ENCODE measurements at regions not wholly inside any gene's neighbourhood (a gene's known extent, or its start where the extent isn't known, plus 50 kb on each side); places are given as distances from the start of the nearest gene placed in this dataset.

DNA sequence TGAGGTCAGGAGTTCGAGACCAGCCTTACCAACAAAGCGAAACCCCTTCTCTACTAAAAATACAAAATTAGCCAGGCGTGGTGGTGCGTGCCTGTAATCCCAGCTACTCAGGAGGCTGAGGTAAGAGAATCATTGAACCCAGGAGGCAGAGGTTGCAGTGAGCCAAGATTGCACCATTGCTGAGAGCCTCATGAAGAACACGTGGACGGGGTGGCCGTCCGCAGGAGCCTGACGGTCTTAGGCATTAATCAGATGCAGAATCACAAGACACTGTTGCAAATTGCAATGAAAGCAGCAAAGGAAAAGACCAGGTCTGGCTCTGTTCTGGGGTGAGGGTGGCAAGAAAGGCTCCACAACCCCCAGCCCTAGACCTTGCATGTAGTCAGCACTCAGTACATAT is 104.0 kb upstream of the SLC66A3 start:
- H3K4me2 ChIP-seq (ENCODE audit: low read length), result no peak overlapping the region
- no peak overlapping the region for H3K9ac ChIP-seq (ENCODE audit: low read depth, low read length)
- no peaks in the 10 kb centered on the region for H3K9me3 ChIP-seq (replicated peaks; ENCODE audit: low read length)
- H3K27me3 ChIP-seq (ENCODE audit: control insufficient read depth, insufficient read depth, low read length), result peaks cover 48% of the 10 kb centered on the region
- no peak overlapping the region for H3K4me3 ChIP-seq (ENCODE audit: low read length)
- H3K36me3 ChIP-seq (ENCODE audit: insufficient read depth, low read length), result no peaks in the 10 kb centered on the region
- no peaks in the 10 kb centered on the region for H3K4me1 ChIP-seq (ENCODE audit: control insufficient read depth, insufficient read depth, low read length)

DNA sequence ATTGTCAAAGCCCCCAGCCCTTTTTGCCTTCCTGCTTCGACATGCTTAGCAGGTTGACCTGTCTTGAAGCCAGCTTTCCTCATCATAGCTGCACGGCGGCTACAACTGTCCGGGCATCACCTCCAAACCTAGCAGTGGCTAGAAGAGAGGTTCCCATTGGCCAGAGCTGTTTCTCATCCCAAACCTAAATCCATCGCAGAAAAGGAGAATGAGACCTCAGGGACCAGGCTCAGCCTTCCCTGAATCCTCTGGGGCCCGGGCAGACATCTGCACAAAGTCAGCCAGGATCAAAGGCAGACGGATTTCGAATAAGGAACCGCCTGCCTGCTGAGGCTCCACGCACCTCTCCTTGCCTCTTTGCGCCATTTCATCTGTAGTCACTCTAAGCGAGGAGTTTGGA is 101.7 kb upstream of the SLC66A3 start:
- H3K4me2 ChIP-seq (ENCODE audit: low read length), result no peak overlapping the region
- no peak overlapping the region for H3K4me3 ChIP-seq (ENCODE audit: low read length)
- H3K36me3 ChIP-seq (ENCODE audit: insufficient read depth, low read length), result no peaks in the 10 kb centered on the region

DNA sequence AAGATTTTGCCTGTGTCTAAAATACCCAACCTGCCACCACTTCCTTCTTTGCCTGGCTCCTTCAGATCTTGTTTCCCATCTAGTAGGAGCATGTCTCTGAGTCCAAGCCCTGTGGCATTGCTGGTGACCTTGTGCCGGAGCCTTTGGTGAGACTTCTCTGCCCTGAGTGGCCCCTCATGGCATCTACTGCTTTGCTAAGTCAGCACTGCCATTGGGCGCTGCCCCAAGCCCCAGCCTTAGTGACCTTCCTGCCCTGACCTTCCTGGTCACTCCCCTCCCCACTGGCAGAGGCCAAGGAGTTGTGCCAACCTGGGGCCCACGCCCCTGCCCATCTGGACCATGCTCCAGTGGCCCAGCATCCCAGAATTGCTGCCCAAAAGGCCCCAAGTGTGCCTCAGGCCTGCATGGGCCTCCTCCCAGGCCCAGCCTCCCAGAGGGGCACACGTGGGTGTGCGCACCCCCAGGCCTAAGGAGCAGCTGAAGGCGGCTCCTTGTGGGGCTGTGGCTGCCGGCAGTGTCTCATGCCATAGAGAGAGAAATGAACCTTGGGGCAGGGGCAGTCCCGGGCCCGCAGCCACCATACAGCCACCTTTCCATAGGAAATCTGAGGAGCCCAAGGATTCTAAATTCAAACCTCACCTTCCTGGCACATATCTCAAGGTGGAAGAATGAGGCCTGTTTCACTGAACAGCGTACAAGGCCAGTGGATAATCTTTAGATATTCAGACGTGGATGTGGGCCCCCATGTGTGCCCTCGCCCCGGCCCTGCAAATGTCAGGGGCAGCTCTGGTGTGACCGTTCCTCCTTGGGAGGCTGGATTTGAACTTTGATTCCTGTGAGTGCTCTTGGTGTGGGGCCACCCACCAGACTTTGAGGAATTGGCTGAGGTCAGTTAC is 100.2 kb upstream of the SLC66A3 start:
- Histone ChIP-seq H3K9ac (ENCODE audit: low read depth, low read length) (no peak overlapping the region), H3K9me3 (replicated peaks; ENCODE audit: low read length) (no peaks in the 10 kb centered on the region), H3K4me2 (ENCODE audit: low read length) (no peak overlapping the region), H3K27me3 (ENCODE audit: control insufficient read depth, insufficient read depth, low read length) (peaks cover 67% of the 10 kb centered on the region), H3K36me3 (ENCODE audit: insufficient read depth, low read length) (no peaks in the 10 kb centered on the region), H3K4me3 (ENCODE audit: low read length) (no peak overlapping the region), H3K4me1 (ENCODE audit: control insufficient read depth, insufficient read depth, low read length) (no peaks in the 10 kb centered on the region)

More for the DNA sequence above, 101.7 kb upstream of the SLC66A3 start:
- Histone ChIP-seq H3K9me3 (replicated peaks; ENCODE audit: low read length) (no peaks in the 10 kb centered on the region), H3K27me3 (ENCODE audit: control insufficient read depth, insufficient read depth, low read length) (peaks cover 59% of the 10 kb centered on the region), H3K4me1 (ENCODE audit: control insufficient read depth, insufficient read depth, low read length) (no peaks in the 10 kb centered on the region), H3K9ac (ENCODE audit: low read depth, low read length) (no peak overlapping the region)

DNA sequence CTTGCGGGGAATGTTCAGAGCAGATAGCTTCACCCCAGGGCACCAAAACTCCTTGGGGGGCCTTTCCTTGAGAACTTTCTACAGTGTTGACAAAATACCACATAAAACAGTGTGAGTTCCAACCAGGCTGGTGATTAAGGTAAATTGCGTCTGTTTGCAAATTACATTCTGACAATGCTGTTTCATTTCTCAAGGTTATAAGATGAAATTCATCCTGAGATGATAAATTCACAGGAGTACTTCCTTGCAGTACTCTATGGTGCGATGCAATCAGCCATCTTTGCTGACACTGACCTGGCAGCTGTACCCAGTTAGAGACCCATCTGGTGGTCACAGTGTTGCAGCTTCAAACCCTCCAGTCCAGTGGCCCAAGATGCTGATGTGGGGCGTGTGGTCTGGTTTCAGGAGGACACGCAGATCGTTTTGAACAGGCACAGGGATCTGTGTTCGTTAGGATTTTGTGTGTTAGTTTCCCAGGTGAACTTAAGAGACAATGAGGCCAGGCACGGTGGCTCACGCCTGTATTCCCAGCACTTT is 99.5 kb upstream of the SLC66A3 start:
- Histone ChIP-seq H3K4me1 (ENCODE audit: control insufficient read depth, insufficient read depth, low read length) (no peaks in the 10 kb centered on the region), H3K36me3 (ENCODE audit: insufficient read depth, low read length) (no peaks in the 10 kb centered on the region), H3K9ac (ENCODE audit: low read depth, low read length) (no peak overlapping the region), H3K4me3 (ENCODE audit: low read length) (no peak overlapping the region), H3K4me2 (ENCODE audit: low read length) (no peak overlapping the region), H3K27me3 (ENCODE audit: control insufficient read depth, insufficient read depth, low read length) (peaks cover 65% of the 10 kb centered on the region), H3K9me3 (replicated peaks; ENCODE audit: low read length) (no peaks in the 10 kb centered on the region)

DNA sequence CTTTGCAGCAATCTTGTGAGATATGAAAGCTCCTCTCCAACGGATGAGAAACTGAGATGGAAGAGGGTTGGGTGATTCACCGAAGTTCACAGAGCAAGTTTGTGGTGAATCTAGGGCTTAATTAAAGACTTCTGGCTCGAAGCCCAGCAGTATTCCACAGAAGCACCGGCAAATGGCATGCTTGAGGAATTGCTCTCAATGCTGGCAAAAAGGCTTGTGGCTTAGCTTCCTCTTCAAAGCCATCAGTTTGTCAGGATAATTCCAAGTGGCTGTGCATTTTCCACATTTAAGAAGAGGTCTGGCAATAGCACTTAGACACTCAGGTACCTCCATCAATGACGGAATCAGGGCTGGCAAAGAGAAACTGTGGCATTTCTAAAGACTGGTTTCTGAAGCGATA is 98.7 kb upstream of the SLC66A3 start:
- H3K36me3 ChIP-seq (ENCODE audit: insufficient read depth, low read length), result no peaks in the 10 kb centered on the region
- no peak overlapping the region for H3K4me3 ChIP-seq (ENCODE audit: low read length)
- H3K9ac ChIP-seq (ENCODE audit: low read depth, low read length), result no peak overlapping the region
- H3K4me2 ChIP-seq (ENCODE audit: low read length), result no peak overlapping the region
- H3K4me1 ChIP-seq (ENCODE audit: control insufficient read depth, insufficient read depth, low read length), result no peaks in the 10 kb centered on the region
- peaks cover 65% of the 10 kb centered on the region for H3K27me3 ChIP-seq (ENCODE audit: control insufficient read depth, insufficient read depth, low read length)
- no peaks in the 10 kb centered on the region for H3K9me3 ChIP-seq (replicated peaks; ENCODE audit: low read length)

DNA sequence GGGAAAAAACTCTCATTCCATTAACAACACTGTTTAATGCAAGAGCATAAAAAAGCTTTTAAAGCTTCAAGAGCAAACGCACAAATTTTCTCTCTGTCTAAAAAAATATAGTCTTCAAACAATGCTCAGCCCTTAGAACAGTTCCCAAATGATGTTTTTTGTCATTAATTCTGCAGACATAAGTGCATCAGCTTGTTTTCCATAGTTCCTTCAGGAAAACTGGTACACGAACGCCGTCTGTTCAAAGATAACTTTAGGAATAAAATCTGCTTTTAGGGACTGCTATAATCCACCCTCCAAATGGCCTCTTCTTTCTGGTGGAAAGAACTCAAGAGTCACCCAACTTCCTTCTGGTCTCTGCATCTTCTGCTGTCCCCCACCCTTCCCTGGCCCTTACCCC is 98.2 kb upstream of the SLC66A3 start:
- H3K4me3 ChIP-seq (ENCODE audit: low read length), result no peak overlapping the region
- no peak overlapping the region for H3K4me2 ChIP-seq (ENCODE audit: low read length)
- H3K4me1 ChIP-seq (ENCODE audit: control insufficient read depth, insufficient read depth, low read length), result no peaks in the 10 kb centered on the region
- H3K36me3 ChIP-seq (ENCODE audit: insufficient read depth, low read length), result no peaks in the 10 kb centered on the region
- no peak overlapping the region for H3K9ac ChIP-seq (ENCODE audit: low read depth, low read length)
- H3K9me3 ChIP-seq (replicated peaks; ENCODE audit: low read length), result no peaks in the 10 kb centered on the region
- H3K27me3 ChIP-seq (ENCODE audit: control insufficient read depth, insufficient read depth, low read length), result peaks cover 61% of the 10 kb centered on the region

DNA sequence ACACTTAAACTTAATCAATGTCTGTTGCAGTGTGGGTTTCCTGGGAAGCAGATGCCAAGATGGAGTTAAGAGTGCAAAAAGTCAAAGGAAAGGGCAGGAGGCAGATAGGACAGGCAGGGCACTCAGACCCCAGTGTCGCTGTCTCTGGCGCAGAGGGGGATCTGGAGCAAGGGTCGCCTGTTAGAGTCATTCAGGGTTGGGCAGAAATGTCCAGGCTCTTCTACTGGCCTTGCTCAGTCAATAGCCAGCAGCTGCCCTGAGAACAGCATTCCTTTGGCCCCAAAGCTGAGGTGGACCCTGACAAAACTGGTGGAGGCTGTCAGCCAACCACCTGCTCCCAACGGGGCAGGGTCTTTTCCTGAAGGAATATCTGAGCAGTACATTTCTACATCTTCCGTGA is 97.1 kb upstream of the SLC66A3 start:
- Histone ChIP-seq H3K9me3 (replicated peaks; ENCODE audit: low read length) (no peaks in the 10 kb centered on the region), H3K9ac (ENCODE audit: low read depth, low read length) (no peak overlapping the region), H3K4me1 (ENCODE audit: control insufficient read depth, insufficient read depth, low read length) (no peaks in the 10 kb centered on the region), H3K27me3 (ENCODE audit: control insufficient read depth, insufficient read depth, low read length) (peaks cover 59% of the 10 kb centered on the region), H3K4me3 (ENCODE audit: low read length) (no peak overlapping the region), H3K36me3 (ENCODE audit: insufficient read depth, low read length) (no peaks in the 10 kb centered on the region), H3K4me2 (ENCODE audit: low read length) (no peak overlapping the region)

DNA sequence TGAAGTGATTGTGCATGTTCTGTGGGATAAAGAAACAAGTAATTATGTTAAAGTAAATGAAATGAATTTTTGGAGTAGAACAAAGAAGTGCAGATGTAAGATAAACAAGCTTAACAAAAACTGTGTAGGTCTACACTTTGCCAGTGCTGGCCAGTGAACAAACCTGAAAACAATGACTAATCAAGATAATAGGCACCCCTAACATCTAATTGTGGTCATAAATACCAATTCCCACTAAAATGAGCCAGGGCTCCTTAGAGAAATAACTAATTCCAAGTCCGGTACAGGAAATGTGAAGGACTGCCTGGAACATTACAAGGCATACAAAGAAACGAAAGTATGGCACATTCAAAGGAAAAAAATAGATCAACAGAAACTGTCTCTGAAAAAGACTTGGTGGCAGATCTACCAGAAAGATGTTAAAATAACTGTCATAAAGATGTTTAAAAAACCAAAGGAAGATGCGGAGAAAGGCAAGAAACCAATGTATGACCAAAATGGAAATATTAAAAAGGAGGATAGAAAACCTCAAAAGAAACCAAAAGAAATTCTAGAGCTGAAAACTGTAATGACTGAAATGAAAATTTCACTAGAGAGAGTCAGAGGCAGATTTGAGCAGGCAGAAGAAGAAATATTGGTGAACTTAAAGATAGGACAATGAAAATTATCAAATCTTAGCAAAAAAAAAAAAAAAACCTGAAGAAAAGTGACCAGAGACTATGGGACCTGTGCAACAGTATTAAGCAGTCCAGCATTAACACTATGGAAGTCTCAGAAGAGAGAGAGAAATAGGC is 94.7 kb upstream of the SLC66A3 start:
- Histone ChIP-seq H3K4me1 (ENCODE audit: control insufficient read depth, insufficient read depth, low read length) (no peaks in the 10 kb centered on the region), H3K9me3 (replicated peaks; ENCODE audit: low read length) (no peaks in the 10 kb centered on the region), H3K27me3 (ENCODE audit: control insufficient read depth, insufficient read depth, low read length) (peaks cover 52% of the 10 kb centered on the region), H3K36me3 (ENCODE audit: insufficient read depth, low read length) (no peaks in the 10 kb centered on the region), H3K9ac (ENCODE audit: low read depth, low read length) (no peak overlapping the region), H3K4me2 (ENCODE audit: low read length) (no peak overlapping the region), H3K4me3 (ENCODE audit: low read length) (no peak overlapping the region)

DNA sequence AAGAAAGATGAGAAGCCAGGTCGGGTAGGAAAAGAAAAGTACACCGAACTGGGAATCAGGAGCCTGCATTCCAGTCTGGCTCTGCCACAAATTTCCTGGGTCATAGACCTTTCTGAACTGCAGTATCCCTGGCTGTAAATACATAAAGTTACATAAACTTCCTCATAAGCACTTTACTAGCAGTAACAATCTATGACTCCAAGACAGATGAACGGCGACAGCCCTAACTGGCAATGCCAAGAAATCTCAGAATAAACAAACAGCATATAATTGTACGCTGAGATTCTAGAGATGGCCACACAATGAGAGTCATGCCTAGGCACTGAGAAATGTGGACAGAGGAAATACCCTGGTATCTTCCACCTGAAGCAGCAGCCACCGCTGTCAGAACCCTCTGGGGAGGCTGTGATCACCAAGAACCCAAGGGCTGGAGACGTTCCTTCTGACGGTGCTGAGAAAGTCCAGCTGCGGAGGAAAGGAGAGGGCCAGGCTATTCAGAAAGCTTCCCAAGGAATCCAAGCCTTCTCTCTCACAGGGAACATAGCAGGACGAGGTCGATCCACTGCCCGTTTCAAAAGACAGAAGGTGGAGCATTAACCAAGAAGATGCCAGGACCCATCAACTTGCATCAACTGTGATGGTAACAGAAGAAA is 89.3 kb upstream of the SLC66A3 start:
- peaks cover 50% of the 10 kb centered on the region for H3K27me3 ChIP-seq (ENCODE audit: control insufficient read depth, insufficient read depth, low read length)
- no peaks in the 10 kb centered on the region for H3K9me3 ChIP-seq (replicated peaks; ENCODE audit: low read length)
- H3K36me3 ChIP-seq (ENCODE audit: insufficient read depth, low read length), result no peaks in the 10 kb centered on the region

DNA sequence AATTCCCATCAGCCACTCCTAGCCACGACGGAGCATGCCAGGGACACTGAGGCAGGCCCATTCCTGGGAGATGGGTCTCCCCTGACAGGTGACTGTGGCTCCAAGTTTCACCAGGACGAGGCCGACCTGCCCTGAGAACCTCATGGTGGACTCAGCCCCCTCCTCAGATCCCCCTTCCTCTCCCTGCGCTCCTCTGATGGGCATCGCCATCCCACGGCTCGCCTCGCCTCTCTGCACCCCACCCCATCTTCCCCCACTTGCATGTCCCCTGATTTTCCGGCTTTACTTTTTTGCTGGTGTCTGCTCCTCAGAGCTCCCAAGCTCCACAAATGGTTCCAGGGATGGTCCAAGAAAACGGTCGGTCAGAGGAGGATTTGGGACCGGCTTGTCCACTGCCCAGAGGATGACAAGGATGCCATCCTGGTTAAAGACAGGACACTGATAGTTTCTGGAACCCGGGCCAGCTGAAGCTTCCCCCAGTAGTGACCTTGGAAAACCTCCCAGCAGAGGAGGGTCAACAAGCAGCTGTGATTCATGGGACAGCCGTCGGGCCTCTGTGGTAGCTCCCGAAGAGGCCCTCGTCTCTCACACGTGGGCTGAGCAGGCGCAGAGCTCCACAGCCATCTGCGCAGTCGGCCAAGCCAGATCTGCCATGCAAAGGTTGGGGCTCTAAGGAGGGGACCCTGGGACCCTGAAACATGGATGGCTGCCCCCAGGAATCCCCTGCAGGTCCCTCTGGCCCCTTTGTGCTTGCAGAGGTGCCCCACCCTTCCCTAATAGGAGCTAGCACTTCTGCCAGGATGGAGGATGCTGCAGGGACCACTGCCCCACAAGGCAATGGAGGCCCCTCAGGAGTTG is 87.8 kb upstream of the SLC66A3 start:
- H3K27me3 ChIP-seq (ENCODE audit: control insufficient read depth, insufficient read depth, low read length), result peaks cover 48% of the 10 kb centered on the region
- H3K9ac ChIP-seq (ENCODE audit: low read depth, low read length), result no peak overlapping the region
- no peak overlapping the region for H3K4me3 ChIP-seq (ENCODE audit: low read length)
- H3K4me1 ChIP-seq (ENCODE audit: control insufficient read depth, insufficient read depth, low read length), result no peaks in the 10 kb centered on the region
- H3K9me3 ChIP-seq (replicated peaks; ENCODE audit: low read length), result no peaks in the 10 kb centered on the region
- H3K4me2 ChIP-seq (ENCODE audit: low read length), result no peak overlapping the region
- no peaks in the 10 kb centered on the region for H3K36me3 ChIP-seq (ENCODE audit: insufficient read depth, low read length)

More for the DNA sequence above, 89.3 kb upstream of the SLC66A3 start:
- H3K4me2 ChIP-seq (ENCODE audit: low read length), result no peak overlapping the region
- H3K9ac ChIP-seq (ENCODE audit: low read depth, low read length), result no peak overlapping the region
- no peak overlapping the region for H3K4me3 ChIP-seq (ENCODE audit: low read length)
- H3K4me1 ChIP-seq (ENCODE audit: control insufficient read depth, insufficient read depth, low read length), result no peaks in the 10 kb centered on the region

All from skeletal muscle satellite cell (primary cell).